H9 (cell line): ENCODE measurements at regions not wholly inside any gene's neighbourhood (a gene's known extent, or its start where the extent isn't known, plus 50 kb on each side); places are given as distances from the start of the nearest gene placed in this dataset.

Experiments
- DNase-seq: peaks from one replicate; pipeline ENCODE4 v3.0.0-alpha.2; 2017
- H2AFZ ChIP-seq: one replicate; pipeline ENCODE4 v1.6.1; 2013; ENCODE audit warnings: mild to moderate bottlenecking, low read length, control low read depth, moderate library complexity
- H2AK5ac ChIP-seq: 2 replicates; pipeline ENCODE4 v1.6.1; 2013; ENCODE audit warnings: low read length, control low read depth, mixed read lengths; ENCODE audit not compliant: insufficient read length
- H2BK120ac ChIP-seq: one replicate; pipeline ENCODE4 v1.6.1; 2013; ENCODE audit warnings: low read depth, mild to moderate bottlenecking, low read length, control low read depth, inconsistent platforms; ENCODE audit not compliant: poor library complexity, severe bottlenecking
- H2BK12ac ChIP-seq: 2 replicates; pipeline ENCODE4 v1.6.1; 2013; ENCODE audit warnings: low read length, control low read depth, mixed read lengths, low read depth; ENCODE audit not compliant: insufficient read length
- H2BK15ac ChIP-seq: 2 replicates; pipeline ENCODE4 v1.6.1; 2013; ENCODE audit warnings: low read depth, low read length, control low read depth
- H2BK20ac ChIP-seq: one replicate; pipeline ENCODE4 v1.6.1; 2013; ENCODE audit warnings: low read depth, mild to moderate bottlenecking, low read length, control low read depth, inconsistent platforms; ENCODE audit not compliant: poor library complexity, severe bottlenecking
- H2BK5ac ChIP-seq: 2 replicates; pipeline ENCODE4 v1.6.1; 2013; ENCODE audit warnings: low read length, control low read depth, mixed read lengths; ENCODE audit not compliant: insufficient read length
- H3K14ac ChIP-seq: 2 replicates; pipeline ENCODE4 v1.6.1; 2013; ENCODE audit warnings: low read length, control low read depth; ENCODE audit not compliant: insufficient read depth
- H3K18ac ChIP-seq: 2 replicates; pipeline ENCODE4 v1.6.1; 2013; ENCODE audit warnings: low read depth, mild to moderate bottlenecking, mixed read lengths, low read length, control low read depth; ENCODE audit not compliant: insufficient read length
- H3K23ac ChIP-seq: 2 replicates; pipeline ENCODE4 v1.6.1; 2013; ENCODE audit warnings: low read length, control low read depth, mixed read lengths, low read depth; ENCODE audit not compliant: insufficient read length
- H3K23me2 ChIP-seq: 2 replicates; pipeline ENCODE4 v1.6.1; 2013; ENCODE audit warnings: low read depth, mild to moderate bottlenecking, mixed read lengths, low read length, control low read depth; ENCODE audit not compliant: insufficient read length, poor library complexity, severe bottlenecking
- H3K27ac ChIP-seq: 2 replicates; pipeline ENCODE4 v1.5.1; 2013; ENCODE audit warnings: low read length, control low read depth, mixed read lengths, low read depth; ENCODE audit not compliant: insufficient read length
- H3K27me3 ChIP-seq: 2 replicates; pipeline ENCODE4 v1.6.1; 2013; ENCODE audit warnings: low read length, control low read depth, inconsistent platforms; ENCODE audit not compliant: insufficient read depth
- H3K4ac ChIP-seq: 2 replicates; pipeline ENCODE4 v1.6.1; 2013; ENCODE audit warnings: low read depth, mild to moderate bottlenecking, control low read depth, inconsistent platforms, low read length, moderate library complexity
- H3K4me1 ChIP-seq: 2 replicates; pipeline ENCODE4 v1.6.1; 2013; ENCODE audit warnings: low read length, control low read depth, inconsistent platforms; ENCODE audit not compliant: insufficient read depth
- H3K4me2 ChIP-seq: 2 replicates; pipeline ENCODE4 v1.6.1; 2013; ENCODE audit warnings: low read length, control low read depth, mixed read lengths; ENCODE audit not compliant: insufficient read length, insufficient read depth
- H3K56ac ChIP-seq: 2 replicates; pipeline ENCODE4 v1.6.1; 2013; ENCODE audit warnings: low read depth, mild to moderate bottlenecking, mixed read lengths, low read length, control low read depth; ENCODE audit not compliant: insufficient read length
- H3K79me1 ChIP-seq: 2 replicates; pipeline ENCODE4 v1.6.1; 2013; ENCODE audit warnings: low read depth, mild to moderate bottlenecking, moderate library complexity, low read length, control low read depth, inconsistent platforms; ENCODE audit not compliant: insufficient read depth, poor library complexity, severe bottlenecking
- H3K79me2 ChIP-seq: 2 replicates; pipeline ENCODE4 v1.6.1; 2013; ENCODE audit warnings: low read length, control low read depth, inconsistent platforms; ENCODE audit not compliant: insufficient read depth
- H3K9ac ChIP-seq: 2 replicates; pipeline ENCODE4 v1.6.1; 2013; ENCODE audit warnings: low read length, control low read depth, mixed read lengths; ENCODE audit not compliant: insufficient read length; ENCODE audit errors: extremely low read depth
- H3K9me3 ChIP-seq: one replicate; pipeline ENCODE4 v1.6.1; 2013; ENCODE audit warnings: low read depth, low read length, inconsistent platforms; ENCODE audit not compliant: control insufficient read depth
- H3T11ph ChIP-seq: one replicate; pipeline ENCODE4 v1.6.1; 2013; ENCODE audit warnings: mild to moderate bottlenecking, low read length, control low read depth, inconsistent platforms
- H4K20me1 ChIP-seq: one replicate; pipeline ENCODE4 v1.6.1; 2013; ENCODE audit not compliant: control insufficient read depth, insufficient read length, insufficient read depth
- H4K5ac ChIP-seq: 2 replicates; pipeline ENCODE4 v1.6.1; 2013; ENCODE audit warnings: low read depth, mild to moderate bottlenecking, mixed read lengths, low read length, control low read depth; ENCODE audit not compliant: insufficient read length
- H4K8ac ChIP-seq: replicated peaks from 2 replicates; pipeline ENCODE4 v1.6.1; 2013; ENCODE audit warnings: low read length, control low read depth, mixed read lengths, low read depth; ENCODE audit not compliant: insufficient read length
- H4K91ac ChIP-seq: 2 replicates; pipeline ENCODE4 v1.6.1; 2013; ENCODE audit warnings: low read depth, mild to moderate bottlenecking, moderate library complexity, mixed read lengths, low read length, control low read depth; ENCODE audit not compliant: insufficient read length
- H3K27ac Mint-ChIP-seq, 3 experiments: 2 replicates in 2 of 3; 3 replicates in 1 of 3; pipeline ENCODE4 v1.8.0; 2020 to 2021; ENCODE audit warnings: mixed read lengths in 3 of 3, mild to moderate bottlenecking in 1 of 3, moderate library complexity in 1 of 3
- H3K27me3 Mint-ChIP-seq: 2 replicates; pipeline ENCODE4 v1.8.0; 2021; ENCODE audit warnings: low read depth, mild to moderate bottlenecking, moderate library complexity, mixed read lengths
- H3K36me3 Mint-ChIP-seq, 3 experiments: 2 replicates in 2 of 3; 3 replicates in 1 of 3; pipeline ENCODE4 v1.8.0; 2020 to 2021; ENCODE audit warnings: low read depth in 3 of 3, mixed read lengths in 3 of 3; ENCODE audit not compliant: insufficient read depth in 1 of 3
- H3K4me1 Mint-ChIP-seq, 2 experiments: 2 replicates each; pipeline ENCODE4 v1.8.0; 2020; ENCODE audit warnings: mixed read lengths in 2 of 2
- H3K4me3 Mint-ChIP-seq, 2 experiments: 2 replicates in 1 of 2; 3 replicates in 1 of 2; pipeline ENCODE4 v1.8.0; 2020 to 2021; ENCODE audit warnings: mild to moderate bottlenecking in 2 of 2, mixed read lengths in 2 of 2, moderate library complexity in 1 of 2
- H3K9me3 Mint-ChIP-seq, 2 experiments: 2 replicates in 1 of 2; 3 replicates in 1 of 2; pipeline ENCODE4 v1.8.0; 2020; ENCODE audit warnings: mild to moderate bottlenecking in 2 of 2, mixed read lengths in 2 of 2, moderate library complexity in 1 of 2
- WGBS: extraction: QIAGEN DNeasy Blood & Tissue Kit; methylation state at CpG from one replicate; pipeline ENCODE4 v1.1.7; 2013; ENCODE audit warnings: missing lambda C conversion rate, low lambda C conversion rate, mixed read lengths; ENCODE audit not compliant: insufficient read length; ENCODE audit errors: extremely low coverage; 5-methylcytosine and 5-hydroxymethylcytosine counted together
- TF ChIP-seq, protein P1 (sequence below): fragments of 200-600 bp; sonication (generic); conservative IDR thresholded peaks from 3 replicates; pipeline ENCODE4 v1.8.0; 2021; ENCODE audit warnings: antibody characterized with exemption, mild to moderate bottlenecking

GRCh38 chr10:64508029-64508661 lies 986.9 kb downstream of the REEP3 start:
- TF ChIP-seq, protein P1, sequence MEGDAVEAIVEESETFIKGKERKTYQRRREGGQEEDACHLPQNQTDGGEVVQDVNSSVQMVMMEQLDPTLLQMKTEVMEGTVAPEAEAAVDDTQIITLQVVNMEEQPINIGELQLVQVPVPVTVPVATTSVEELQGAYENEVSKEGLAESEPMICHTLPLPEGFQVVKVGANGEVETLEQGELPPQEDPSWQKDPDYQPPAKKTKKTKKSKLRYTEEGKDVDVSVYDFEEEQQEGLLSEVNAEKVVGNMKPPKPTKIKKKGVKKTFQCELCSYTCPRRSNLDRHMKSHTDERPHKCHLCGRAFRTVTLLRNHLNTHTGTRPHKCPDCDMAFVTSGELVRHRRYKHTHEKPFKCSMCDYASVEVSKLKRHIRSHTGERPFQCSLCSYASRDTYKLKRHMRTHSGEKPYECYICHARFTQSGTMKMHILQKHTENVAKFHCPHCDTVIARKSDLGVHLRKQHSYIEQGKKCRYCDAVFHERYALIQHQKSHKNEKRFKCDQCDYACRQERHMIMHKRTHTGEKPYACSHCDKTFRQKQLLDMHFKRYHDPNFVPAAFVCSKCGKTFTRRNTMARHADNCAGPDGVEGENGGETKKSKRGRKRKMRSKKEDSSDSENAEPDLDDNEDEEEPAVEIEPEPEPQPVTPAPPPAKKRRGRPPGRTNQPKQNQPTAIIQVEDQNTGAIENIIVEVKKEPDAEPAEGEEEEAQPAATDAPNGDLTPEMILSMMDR, result no peak
- Histone ChIP-seq H3K4me2 (no peak overlapping the region), H2BK120ac (no peak overlapping the region), H3T11ph (no peak overlapping the region), H3K23ac (no peak overlapping the region), H4K20me1 (no peaks in the 10 kb centered on the region), H2AFZ (peak overlapping the region; percentile 18), H3K4ac (no peak overlapping the region), H3K56ac (no peak overlapping the region), H3K79me2 (no peaks in the 10 kb centered on the region), H3K27ac (no peak overlapping the region), H3K4me1 (no peaks in the 10 kb centered on the region), H2AK5ac (no peak overlapping the region), H4K8ac (no peak overlapping the region), H2BK5ac (no peak overlapping the region), H2BK12ac (no peak overlapping the region), H3K79me1 (no peaks in the 10 kb centered on the region), H3K23me2 (no peaks in the 10 kb centered on the region), H3K9ac (no peak overlapping the region), H3K9me3 (no peaks in the 10 kb centered on the region), H3K27me3 (no peaks in the 10 kb centered on the region), H2BK15ac (no peak overlapping the region), H4K91ac (no peak overlapping the region), H3K14ac (no peak overlapping the region), H3K18ac (no peak overlapping the region), H4K5ac (no peak overlapping the region), H2BK20ac (no peak overlapping the region)
- no peak overlapping the region for H3K4me3 Mint-ChIP-seq
- H3K27me3 Mint-ChIP-seq, result no peaks in the 10 kb centered on the region
- no CpG with 5 or more reads among the region's 2 CpGs for WGBS
- H3K27ac Mint-ChIP-seq, result no peak overlapping the region
- peaks cover 5% of the 10 kb centered on the region in 2 experiments; a peak in 3 of 4 replicates for H3K4me1 Mint-ChIP-seq
- H3K36me3 Mint-ChIP-seq, result no peaks in the 10 kb centered on the region
- H3K9me3 Mint-ChIP-seq, result peaks cover 0 to 3% of the 10 kb centered on the region in 2 experiments; a peak in 1 of 5 replicates
- no peak for DNase-seq
